ENCODE measurements at regions not wholly inside any gene's neighbourhood (a gene's known extent, or its start where the extent isn't known, plus 50 kb on each side); places are given as distances from the start of the nearest gene placed in this dataset.

- TF ChIP-seq FOS (IDR thresholded peaks at IDR 0.05; ENCODE audit: borderline replicate concordance, insufficient read depth, low read length) (no peak), POLR2A (IDR thresholded peaks at IDR 0.05; ENCODE audit: low read depth, low read length) (no peak)
Measured at GRCh38 chr5:166507810-166508425, 1783.5 kb upstream of the WWC1 start.

Measured in endothelial cell of umbilical vein (primary cell).